ENCODE measurements at regions not wholly inside any gene's neighbourhood (a gene's known extent, or its start where the extent isn't known, plus 50 kb on each side); places are given as distances from the start of the nearest gene placed in this dataset.

DNA sequence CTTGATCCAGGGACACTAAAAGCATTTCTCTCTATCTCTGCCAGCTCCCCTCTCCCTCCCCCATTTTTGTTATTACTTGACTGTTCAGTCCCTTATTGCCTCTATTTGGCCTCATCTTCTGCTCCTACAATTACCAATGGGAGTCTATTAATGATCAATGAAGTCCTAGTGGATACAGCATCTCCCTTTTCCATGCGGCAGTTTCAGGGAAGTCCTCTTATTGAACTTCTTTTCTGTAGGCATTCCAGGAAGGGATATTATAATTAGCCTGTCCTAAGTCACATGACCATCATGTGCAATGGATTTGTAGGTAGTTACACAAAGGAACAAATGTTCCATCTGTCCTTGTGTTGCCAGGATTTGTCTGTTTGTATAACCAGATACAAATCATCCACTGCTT lies 495.1 kb upstream of the CNTNAP5 start:
- TF ChIP-seq, protein P1, sequence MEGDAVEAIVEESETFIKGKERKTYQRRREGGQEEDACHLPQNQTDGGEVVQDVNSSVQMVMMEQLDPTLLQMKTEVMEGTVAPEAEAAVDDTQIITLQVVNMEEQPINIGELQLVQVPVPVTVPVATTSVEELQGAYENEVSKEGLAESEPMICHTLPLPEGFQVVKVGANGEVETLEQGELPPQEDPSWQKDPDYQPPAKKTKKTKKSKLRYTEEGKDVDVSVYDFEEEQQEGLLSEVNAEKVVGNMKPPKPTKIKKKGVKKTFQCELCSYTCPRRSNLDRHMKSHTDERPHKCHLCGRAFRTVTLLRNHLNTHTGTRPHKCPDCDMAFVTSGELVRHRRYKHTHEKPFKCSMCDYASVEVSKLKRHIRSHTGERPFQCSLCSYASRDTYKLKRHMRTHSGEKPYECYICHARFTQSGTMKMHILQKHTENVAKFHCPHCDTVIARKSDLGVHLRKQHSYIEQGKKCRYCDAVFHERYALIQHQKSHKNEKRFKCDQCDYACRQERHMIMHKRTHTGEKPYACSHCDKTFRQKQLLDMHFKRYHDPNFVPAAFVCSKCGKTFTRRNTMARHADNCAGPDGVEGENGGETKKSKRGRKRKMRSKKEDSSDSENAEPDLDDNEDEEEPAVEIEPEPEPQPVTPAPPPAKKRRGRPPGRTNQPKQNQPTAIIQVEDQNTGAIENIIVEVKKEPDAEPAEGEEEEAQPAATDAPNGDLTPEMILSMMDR (IDR thresholded peaks at IDR 0.05), result no peak
- no peak for TF ChIP-seq POLR2AphosphoS5 (IDR thresholded peaks at IDR 0.05)
- no peak for TF ChIP-seq EP300 (IDR thresholded peaks at IDR 0.05; ENCODE audit: low read depth)
